NCI-H2081 (cell line): ENCODE measurements at regions not wholly inside any gene's neighbourhood (a gene's known extent, or its start where the extent isn't known, plus 50 kb on each side); places are given as distances from the start of the nearest gene placed in this dataset.

Experiments
- DNase-seq, 2 experiments: peaks; one replicate each; lab custom pipeline; 2025; lab: John Stamatoyannopoulos, UW

DNA sequence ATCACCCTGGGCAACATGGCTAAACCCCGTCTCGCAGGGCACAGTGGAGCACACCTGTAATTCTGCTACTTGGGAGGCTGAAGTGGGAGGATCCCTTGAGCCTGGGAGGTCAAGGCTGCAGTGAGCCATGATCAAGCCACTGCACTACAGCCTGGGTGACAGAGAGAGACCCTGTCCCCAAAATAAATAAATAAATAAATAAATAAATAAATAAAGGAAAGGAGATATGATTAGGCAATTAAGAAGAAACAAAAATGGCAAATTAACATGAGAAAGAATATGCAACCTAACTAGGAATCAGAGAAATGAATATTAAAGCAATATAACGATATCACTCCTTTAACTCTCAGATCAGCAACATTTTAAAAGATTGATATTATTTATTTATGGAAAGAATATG is 92.3 kb downstream of the C1D start:
- DNase-seq = no peak

DNA sequence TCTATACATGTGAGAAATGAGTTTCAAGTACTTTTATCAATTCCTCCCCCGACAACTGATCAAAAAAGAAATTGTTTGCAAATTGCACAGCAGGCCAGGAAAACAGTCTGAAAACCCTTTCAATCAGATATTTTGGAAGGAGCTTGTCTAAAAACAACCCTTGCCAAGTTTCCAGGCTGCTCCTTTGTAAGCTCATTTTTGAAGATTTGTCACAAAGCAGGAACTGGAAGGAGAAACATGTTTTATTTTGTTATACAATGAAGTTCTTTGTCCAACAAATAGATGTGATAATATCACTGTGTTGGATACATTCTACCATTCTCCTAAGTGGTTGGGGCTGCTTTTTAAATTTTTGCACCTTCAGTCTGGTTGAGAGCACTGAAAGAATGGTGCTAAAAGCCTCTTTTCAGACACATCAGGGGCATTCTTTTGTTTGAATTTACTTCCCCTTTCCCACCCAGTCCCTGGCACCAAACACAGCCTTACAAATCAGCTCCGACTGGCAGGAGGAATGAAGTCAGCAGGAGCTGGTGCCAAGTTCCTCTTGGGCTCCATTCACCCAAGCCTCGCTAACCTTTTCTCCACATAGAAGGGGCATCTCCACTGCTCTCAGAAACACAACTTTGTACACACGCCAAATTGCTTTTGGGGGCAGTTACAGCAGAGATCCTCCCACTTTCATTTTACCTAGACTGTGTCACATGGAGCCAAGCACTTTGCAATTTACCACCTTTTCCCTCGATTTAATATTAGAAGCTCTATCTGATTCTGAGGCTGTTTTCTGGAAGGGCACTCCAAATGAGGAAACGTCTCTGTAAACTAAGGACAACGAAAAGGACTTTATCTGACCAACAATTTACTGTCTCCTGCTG is 88.0 kb downstream of the C1D start:
- peak in 1 of 2 experiments; percentile 19 for DNase-seq

DNA sequence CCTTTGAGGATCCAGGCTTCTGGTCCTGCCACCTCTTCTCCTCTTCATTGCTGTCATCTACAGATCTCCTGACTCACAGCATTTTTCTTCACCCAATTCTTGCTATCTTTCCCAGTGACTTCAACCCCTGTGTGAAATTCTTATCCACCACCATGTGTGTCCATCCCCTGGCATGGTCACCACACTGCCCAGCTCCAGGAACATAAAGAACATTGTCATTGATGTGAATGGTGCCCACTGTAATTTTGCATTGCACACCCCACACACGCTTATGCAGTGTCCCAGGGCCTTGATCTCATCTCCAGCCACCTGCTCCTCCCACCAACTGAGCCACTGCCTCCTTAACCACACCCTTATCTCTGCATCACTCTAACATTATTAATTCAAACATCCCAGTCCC is 85.3 kb downstream of the C1D start:
- no peak for DNase-seq

DNA sequence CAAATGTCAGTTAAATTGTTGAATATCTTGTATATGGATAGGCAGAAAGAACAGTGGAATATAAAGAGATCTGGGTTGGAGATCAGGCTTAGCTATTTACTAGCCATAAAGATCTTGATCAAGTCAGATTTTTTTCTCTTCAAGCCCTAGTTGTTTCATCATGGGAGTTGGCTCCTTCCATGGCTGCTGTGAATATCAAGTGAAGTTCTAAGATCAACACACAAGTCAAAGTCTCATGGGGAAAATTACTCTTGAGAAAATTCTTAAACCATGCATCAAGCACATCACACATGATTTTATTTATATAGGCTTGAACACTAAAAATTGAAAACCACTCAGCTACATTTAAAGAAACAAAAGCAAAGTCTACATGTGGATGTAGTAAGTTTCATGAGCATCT is 79.8 kb downstream of the C1D start:
- DNase-seq = no peak

DNA sequence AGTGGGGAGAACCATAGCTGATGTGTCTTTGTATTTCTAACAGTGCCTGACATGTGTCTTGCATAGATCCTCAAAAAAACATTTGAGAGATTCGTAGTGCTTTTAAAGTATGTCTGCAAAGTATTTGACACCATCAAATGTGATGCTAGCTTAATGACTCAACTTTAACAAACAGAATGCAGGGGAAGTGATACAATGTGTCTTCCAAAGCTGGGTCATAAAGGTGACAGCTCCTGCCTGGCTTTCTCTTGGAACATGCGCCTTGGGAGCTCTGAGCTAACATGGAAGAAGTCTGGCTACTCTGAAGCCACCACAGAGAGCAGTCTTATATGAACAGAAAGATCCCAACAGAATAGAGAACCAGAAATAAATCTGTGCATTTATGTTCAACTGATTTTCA is 78.2 kb downstream of the C1D start:
- DNase-seq = no peak

DNA sequence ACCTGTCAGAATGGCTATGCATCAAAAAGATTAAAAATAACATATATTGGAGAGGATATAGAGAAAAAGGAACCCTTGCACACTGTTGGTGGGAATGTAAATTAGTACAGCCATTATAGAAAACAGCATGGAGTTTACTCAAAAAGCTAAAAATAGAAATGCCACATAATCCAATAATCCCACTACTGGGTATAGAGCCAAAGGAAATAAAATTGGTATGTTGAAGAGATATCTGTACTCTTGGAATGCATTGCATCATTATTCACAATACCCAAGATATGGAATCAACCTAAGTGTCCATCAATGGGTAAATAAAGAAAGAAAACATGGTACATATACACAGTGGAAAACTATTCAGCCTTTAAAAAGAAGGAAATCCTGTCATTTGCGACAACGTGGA is 77.2 kb downstream of the C1D start:
- no peak for DNase-seq

DNA sequence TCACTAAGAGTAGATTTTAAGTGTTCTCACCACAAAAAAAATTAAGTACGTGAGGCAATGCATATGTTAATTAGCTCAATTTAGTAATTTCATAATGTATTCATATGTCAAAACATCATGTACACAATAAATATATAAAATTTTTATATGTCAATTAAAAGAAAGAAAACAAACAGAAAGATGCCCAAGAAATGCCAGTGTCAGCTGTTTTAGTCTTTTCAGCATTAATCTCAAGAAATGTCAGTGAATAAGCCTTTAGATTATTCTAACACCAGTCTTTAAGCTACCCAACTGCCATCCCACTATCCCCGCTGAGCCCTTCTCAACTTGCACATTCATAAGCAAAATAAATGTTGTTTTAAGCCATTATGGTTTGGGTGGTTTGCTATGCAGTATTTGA is 76.5 kb downstream of the C1D start:
- DNase-seq = no peak
